ENCODE measurements at regions not wholly inside any gene's neighbourhood (a gene's known extent, or its start where the extent isn't known, plus 50 kb on each side); places are given as distances from the start of the nearest gene placed in this dataset.

GRCh38 chr13:99648066-99648665 lies 146.9 kb downstream of the TM9SF2 start (continued):
- TF ChIP-seq CHD7 (IDR thresholded peaks at IDR 0.05; ENCODE audit: insufficient replicate concordance, low read length) (no peak), MAFK (IDR thresholded peaks at IDR 0.05; ENCODE audit: low read depth, low read length) (no peak), E2F6 (IDR thresholded peaks at IDR 0.05) (no peak), POLR2AphosphoS5 (IDR thresholded peaks at IDR 0.05; ENCODE audit: low read depth, low read length) (no peak), JUND (IDR thresholded peaks at IDR 0.05; ENCODE audit: low read length) (no peak), CTBP2 (IDR thresholded peaks at IDR 0.05; ENCODE audit: borderline replicate concordance, insufficient read depth, insufficient read length, low read length) (no peak), YY1 (IDR thresholded peaks at IDR 0.05; ENCODE audit: low read depth, low read length) (no peak)

Measured in H1 (cell line).